ENCODE measurements at regions not wholly inside any gene's neighbourhood (a gene's known extent, or its start where the extent isn't known, plus 50 kb on each side); places are given as distances from the start of the nearest gene placed in this dataset.

DNA sequence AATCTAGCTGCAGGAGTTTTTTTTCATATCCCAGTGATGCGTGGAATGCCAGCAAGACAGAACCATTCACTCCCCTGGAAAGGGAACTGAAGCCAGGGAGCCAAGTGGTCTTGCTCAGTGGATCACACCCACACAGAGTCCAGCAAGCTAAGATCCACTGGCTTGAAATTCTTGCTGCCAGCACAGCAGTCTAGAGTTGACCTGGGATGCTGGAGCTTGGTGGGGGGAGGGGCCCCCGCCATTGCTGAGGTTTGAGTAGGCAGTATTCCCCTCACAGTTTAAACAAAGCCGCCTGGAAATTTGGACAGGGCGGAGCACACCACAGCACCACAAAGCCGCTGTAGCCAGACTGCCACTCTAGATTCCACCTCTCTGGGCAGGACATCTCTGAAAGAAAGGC lies 86.9 kb upstream of the STXBP6 start:
- intact Hi-C loops (cut with micrococcal nuclease; ENCODE audit: unreplicated experiment) = no loop called here
- no peaks in the 10 kb centered on the region for H3K36me3 Mint-ChIP-seq (ENCODE audit: insufficient read depth, unreplicated experiment)
- peaks cover 14% of the 10 kb centered on the region for H3K4me1 Mint-ChIP-seq (ENCODE audit: low read depth, unreplicated experiment)
- CTCF ChIA-PET = no interaction called here
- H3K27ac Mint-ChIP-seq (ENCODE audit: unreplicated experiment) = no peak overlapping the region
- H3K27me3 Mint-ChIP-seq (ENCODE audit: unreplicated experiment) = peaks cover 12% of the 10 kb centered on the region
- H3K9me3 Mint-ChIP-seq (ENCODE audit: low read depth, unreplicated experiment) = peaks cover 5% of the 10 kb centered on the region
- BruUV-seq (replicated peaks) = no TSS peak
- no peak for TF ChIP-seq CTCF (IDR thresholded peaks at IDR 0.05; ENCODE audit: unreplicated experiment)
- no peak for DNase-seq
- H3K4me3 Mint-ChIP-seq (ENCODE audit: low read depth, unreplicated experiment) = no peak overlapping the region

DNA sequence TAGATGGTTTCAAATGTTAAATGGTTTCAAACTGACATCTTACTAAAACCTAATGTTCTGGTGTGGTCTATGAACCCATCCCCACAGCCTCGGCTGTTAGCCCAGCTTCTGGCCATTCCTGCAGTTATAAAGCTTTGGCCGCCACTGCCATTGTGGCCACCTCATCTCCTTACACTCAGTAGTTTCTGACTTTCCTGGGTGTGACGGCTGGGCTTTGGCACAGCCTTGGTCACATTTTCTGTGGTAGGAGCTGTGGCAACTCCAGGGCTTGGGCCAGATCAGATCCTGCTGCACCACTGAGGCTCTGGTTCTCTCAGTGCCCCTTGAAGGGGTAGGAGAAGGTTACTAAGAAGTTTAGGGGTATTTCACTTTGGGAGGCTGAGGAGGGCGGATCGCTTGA lies 84.2 kb upstream of the STXBP6 start:
- peaks cover 12% of the 10 kb centered on the region for H3K27me3 Mint-ChIP-seq (ENCODE audit: unreplicated experiment)
- CTCF ChIA-PET = interaction anchor here (1.2 kb wide), 1 partner anchor 328 kb away, joined by 4 read pairs; no protein-coding TSS in a partner anchor
- peaks cover 5% of the 10 kb centered on the region for H3K9me3 Mint-ChIP-seq (ENCODE audit: low read depth, unreplicated experiment)
- intact Hi-C loops (cut with micrococcal nuclease; ENCODE audit: unreplicated experiment) = loop anchor here (5.0 kb wide), 1 partner anchor 397 kb away; no protein-coding TSS in a partner anchor
- no peak overlapping the region for H3K27ac Mint-ChIP-seq (ENCODE audit: unreplicated experiment)
- no peaks in the 10 kb centered on the region for H3K36me3 Mint-ChIP-seq (ENCODE audit: insufficient read depth, unreplicated experiment)
- TF ChIP-seq CTCF (IDR thresholded peaks at IDR 0.05; ENCODE audit: unreplicated experiment) = no peak
- H3K4me1 Mint-ChIP-seq (ENCODE audit: low read depth, unreplicated experiment) = peaks cover 14% of the 10 kb centered on the region
- no TSS peak for BruUV-seq (replicated peaks)
- DNase-seq = no peak
- H3K4me3 Mint-ChIP-seq (ENCODE audit: low read depth, unreplicated experiment) = no peak overlapping the region

DNA sequence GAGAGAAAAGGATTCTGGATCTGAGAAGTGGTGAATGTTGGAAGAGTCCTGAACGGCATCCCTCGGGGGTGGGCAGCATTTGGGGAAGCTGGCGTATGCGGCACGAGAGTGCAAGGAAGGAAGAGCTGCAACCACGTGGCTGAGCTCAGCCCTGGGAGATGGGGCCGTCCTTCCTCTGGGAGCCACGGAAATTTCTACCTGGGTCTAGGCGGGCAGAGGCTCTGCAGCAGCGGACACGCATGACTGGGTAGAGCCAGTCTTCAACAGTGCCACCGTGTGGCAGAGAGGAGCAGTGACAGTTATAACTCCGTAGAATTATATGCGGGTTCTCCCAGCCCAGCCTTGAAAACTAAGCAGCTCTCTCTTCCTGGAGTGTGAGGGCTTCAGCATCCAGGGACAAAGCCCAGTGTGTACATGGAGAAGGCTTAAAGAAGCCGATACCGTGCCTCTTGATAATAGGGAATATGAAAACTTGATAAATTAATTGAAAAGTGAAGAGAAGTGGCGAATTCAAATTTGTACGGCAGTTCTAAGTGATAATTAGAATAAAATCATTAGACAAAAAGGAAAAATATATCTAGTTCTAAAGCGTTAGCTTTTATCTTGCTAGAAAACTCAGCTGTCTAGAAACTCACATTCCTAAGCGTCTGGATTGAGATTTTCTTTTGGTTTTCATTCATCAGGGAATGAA lies 82.9 kb upstream of the STXBP6 start:
- no TSS peak for BruUV-seq (replicated peaks)
- TF ChIP-seq CTCF (IDR thresholded peaks at IDR 0.05; ENCODE audit: unreplicated experiment) = peak; percentile 65
- H3K9me3 Mint-ChIP-seq (ENCODE audit: low read depth, unreplicated experiment) = peaks cover 2% of the 10 kb centered on the region
- peak; percentile 76 for DNase-seq
- no peaks in the 10 kb centered on the region for H3K36me3 Mint-ChIP-seq (ENCODE audit: insufficient read depth, unreplicated experiment)
- H3K27me3 Mint-ChIP-seq (ENCODE audit: unreplicated experiment) = peaks cover 12% of the 10 kb centered on the region
- peak overlapping the region; percentile 55 for H3K27ac Mint-ChIP-seq (ENCODE audit: unreplicated experiment)
- H3K4me3 Mint-ChIP-seq (ENCODE audit: low read depth, unreplicated experiment) = peak overlapping the region; percentile 61
- CTCF ChIA-PET = interaction anchor here (0.7 to 2.0 kb wide), 12 partner anchors 20 to 422 kb away, joined by 3 to 24 read pairs (median 5); partner anchors contain the start of gene STXBP6
- intact Hi-C loops (cut with micrococcal nuclease; ENCODE audit: unreplicated experiment) = loop anchor here (1.0 to 5.0 kb wide), 3 partner anchors 66 to 396 kb away; no protein-coding TSS in a partner anchor
- H3K4me1 Mint-ChIP-seq (ENCODE audit: low read depth, unreplicated experiment) = peaks cover 18% of the 10 kb centered on the region

- no TSS peak for BruUV-seq (replicated peaks)
- no peaks in the 10 kb centered on the region for H3K9me3 Mint-ChIP-seq (ENCODE audit: low read depth, unreplicated experiment)
- CTCF ChIA-PET = interaction anchor here (0.6 to 2.0 kb wide), 11 partner anchors 19 to 422 kb away, joined by 3 to 24 read pairs (median 5); partner anchors contain the start of gene STXBP6
- peak overlapping the region; percentile 61 for H3K4me3 Mint-ChIP-seq (ENCODE audit: low read depth, unreplicated experiment)
- no peak for DNase-seq
- intact Hi-C loops (cut with micrococcal nuclease; ENCODE audit: unreplicated experiment) = loop anchor here (2.0 to 5.0 kb wide), 2 partner anchors 65 to 395 kb away; no protein-coding TSS in a partner anchor
- H3K27ac Mint-ChIP-seq (ENCODE audit: unreplicated experiment) = peak overlapping the region; percentile 55
- TF ChIP-seq CTCF (IDR thresholded peaks at IDR 0.05; ENCODE audit: unreplicated experiment) = no peak
- peaks cover 12% of the 10 kb centered on the region for H3K27me3 Mint-ChIP-seq (ENCODE audit: unreplicated experiment)
- H3K4me1 Mint-ChIP-seq (ENCODE audit: low read depth, unreplicated experiment) = peaks cover 22% of the 10 kb centered on the region
- H3K36me3 Mint-ChIP-seq (ENCODE audit: insufficient read depth, unreplicated experiment) = no peaks in the 10 kb centered on the region
Measured at GRCh38 chr14:25132094-25132493, 82.1 kb upstream of the STXBP6 start.

Data from Calu3 (cell line).